A172 (cell line): ENCODE measurements at regions not wholly inside any gene's neighbourhood (a gene's known extent, or its start where the extent isn't known, plus 50 kb on each side); places are given as distances from the start of the nearest gene placed in this dataset.

ENCODE experiments used
- DNase-seq: peaks from one replicate; pipeline ENCODE4 v3.0.0-alpha.2; 2015; ENCODE audit warnings: low spot score

DNA sequence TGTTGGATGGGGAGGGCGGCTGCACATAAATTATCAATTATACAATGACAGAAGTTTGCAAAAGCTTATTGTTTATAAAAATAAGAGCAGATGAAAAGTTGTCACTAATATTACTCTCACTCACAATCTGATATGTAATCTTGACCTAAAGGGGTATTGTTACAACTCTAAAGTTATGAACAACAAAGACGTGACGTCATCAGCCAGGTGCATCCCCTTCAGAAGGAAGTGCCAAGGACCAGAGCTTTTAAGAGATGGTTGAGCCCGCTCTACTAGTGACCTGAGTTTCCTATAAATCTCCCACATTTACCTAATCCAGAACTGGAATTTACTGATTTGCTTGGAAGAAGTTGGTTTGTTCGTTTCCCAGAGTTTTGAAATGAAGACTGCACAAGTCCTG lies 247.7 kb upstream of the MGMT start:
- no peak for DNase-seq

DNA sequence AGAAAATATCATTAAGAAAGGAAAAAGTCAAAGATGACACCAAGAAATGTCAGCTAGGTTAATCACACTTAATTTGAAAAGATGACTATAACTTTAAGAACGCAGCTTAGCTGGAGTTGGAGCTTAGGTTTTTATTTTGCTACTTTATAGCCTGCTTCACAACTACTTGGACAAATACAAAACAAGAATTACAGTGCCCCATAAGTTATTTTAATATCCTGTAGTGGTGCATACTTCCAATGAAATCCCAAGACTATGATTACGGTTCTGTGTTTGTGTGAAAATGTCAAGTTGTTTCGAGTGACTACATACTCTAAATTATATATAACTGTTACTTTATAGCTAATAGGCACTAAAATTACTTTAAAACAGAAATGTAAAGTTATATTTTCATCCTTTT lies 244.6 kb upstream of the MGMT start:
- no peak for DNase-seq

DNA sequence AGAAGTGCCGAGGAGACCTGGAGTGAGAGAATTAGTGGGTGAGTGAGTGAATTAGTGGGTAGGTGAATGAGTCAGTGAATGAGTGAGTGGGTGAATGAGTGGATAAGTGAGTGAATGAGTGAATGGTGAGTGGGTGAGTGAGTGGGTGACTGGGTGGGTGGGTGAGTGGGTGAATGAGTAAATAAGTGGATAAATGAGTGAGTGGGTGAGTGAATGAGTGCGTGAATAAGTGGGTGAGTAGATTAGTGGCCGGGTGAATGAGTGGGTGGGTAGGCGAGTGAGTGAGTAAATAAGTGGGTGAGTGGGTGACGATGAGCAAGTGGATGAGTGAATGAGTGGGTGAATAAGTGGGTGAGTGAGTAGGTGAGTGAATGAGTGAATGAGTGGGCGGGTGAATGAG lies 243.7 kb upstream of the MGMT start:
- no peak for DNase-seq

DNA sequence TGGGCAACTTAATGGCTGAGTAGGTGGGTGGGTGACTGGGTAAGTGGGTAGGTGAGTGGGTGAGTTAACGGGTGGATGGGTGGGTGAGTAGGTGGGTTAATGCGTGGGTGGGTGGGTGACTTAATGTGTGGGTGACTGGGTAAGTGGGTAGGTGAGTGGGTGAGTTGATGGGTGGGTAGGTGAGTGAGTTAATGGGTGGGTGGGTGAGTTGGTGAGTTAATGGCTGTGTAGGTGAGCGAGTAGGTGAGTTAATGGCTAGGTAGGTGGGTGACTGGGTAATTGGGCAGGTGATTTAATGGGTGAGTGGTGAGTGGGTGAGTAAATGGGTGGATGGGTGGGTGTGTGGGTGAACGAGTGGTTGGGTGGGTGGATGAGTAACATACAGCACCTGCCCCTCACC lies 243.0 kb upstream of the MGMT start:
- no peak for DNase-seq

DNA sequence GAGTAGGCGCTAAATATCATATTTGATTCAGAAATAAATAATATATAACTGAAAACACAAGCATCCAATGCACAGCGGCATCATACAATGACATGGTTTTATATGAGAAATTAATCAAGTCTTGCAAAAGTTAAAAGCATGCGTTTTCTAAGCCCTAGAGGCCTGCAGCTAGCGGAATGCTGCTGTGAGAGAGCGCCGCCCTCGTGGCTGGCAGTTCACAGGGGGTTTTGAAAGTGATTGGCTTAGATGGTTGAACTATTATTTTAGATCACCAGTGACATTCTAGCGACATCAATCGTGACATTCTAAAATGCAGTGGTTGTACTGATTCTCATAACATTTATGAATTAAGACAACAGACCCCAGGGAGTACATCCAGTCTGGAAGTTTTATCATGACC lies 235.2 kb upstream of the MGMT start:
- no peak for DNase-seq

DNA sequence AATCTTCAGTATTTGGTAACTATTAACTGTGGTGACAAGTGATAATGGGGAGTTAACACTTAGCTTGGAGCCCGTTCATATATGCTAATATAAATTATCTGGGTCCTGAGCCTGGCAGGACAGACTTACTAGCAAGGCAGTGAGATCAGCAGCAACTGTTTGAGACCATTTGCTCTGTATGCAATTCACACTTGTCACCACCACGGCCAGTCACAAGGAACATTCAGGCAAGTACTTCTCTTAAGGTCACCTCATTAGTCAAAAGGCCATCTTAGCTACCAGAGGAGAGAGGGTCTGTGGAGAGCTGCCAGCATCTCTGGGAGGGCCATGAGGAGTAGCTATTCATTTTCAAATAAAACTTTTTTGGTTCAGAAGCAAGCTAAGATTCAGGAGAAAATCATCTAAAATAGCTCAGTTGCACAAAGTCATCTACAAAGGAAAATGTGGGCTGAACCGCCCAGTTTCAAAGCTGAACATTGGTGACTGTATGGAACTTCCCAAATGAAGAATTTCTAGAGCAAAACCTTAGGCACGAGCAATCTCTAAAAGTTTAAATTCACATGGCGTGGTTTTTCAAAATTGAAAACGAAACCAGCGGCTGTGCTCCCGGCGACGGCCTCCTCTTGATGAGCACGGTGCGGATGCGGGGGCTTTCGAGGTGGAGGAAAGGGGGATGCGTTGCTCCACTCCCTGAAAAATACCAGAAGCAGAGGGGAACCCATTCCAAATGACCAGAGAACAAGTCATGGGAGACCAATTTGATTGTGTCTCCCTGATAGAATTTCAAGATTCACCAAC lies 233.5 kb upstream of the MGMT start:
- DNase-seq, result no peak

DNA sequence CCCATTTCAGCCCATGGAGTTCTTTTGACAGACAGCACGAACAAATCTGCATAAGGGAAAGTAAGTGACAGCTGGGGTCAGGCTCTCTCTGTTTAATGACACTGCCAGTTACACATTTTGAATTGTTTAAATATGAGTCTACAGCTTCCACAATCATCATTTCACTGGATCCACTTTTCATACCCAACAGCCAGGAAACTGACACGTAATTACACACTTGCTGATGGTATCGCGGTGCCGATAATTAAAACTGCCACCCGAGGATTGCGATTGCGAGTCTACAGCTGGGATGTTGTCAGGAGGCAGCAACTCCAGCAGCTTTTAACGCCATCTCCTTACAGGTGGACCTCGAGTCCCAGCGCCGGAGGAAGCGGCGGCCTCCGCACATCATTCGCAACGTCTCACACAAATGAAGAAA lies 230.8 kb upstream of the MGMT start:
- DNase-seq, result no peak

DNA sequence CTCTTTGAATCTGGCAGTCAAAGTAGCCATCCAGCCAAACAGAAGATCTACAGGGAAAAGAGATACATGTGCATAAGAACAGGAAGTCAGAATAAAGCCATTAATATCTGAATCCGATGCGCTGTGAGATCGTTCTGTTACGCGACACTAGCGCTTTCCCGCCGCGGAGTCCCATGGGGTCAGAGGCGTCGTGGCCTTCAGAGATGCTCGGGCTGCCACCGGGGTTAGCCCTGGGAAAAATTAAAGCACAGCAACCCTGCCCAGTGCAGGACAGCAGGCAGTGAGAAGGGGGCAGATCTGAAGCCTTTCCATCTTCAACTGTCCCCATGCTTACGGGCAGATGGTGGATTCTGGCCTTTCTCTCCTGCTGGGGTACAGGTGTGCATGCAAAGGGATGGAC lies 225.6 kb upstream of the MGMT start:
- no peak for DNase-seq

DNA sequence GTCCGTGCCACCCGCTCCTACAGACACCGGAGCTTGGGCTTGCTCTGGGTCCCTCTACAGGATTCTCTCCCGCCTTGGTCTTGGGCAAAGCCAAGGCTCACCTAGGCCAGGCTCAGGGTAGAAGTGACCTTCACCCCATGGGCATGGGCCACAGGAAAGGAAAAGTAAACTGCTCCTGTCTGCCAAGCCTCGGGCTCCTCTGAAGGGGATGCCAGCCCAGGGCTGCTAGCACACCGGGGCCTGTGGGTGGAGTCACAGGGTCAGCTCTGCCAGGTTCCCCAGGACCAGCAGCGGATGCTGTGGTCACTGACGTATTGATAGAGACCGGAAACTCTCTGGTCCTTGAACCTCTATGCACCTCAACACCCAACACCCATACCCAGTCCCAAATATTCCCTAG lies 222.7 kb upstream of the MGMT start:
- no peak for DNase-seq

DNA sequence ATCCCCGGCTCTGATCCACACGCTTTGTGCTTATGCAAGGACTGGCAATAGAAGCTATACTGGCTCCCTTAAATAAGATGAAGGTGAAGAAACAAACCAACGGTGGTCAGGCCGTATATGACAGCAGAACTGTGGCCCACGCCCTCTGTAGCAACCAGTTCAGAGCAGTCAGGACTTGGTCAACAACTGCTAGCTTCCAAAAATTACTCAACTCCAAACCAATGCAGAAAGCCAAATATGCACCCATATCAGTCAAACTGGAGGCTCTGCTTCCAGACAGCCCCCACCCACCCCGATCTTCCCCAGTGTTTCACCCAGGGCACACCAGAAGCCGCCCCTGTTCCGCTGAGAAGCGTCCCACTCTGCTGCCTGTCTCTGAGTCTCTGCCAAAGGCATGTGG lies 222.3 kb upstream of the MGMT start:
- DNase-seq, result no peak

DNA sequence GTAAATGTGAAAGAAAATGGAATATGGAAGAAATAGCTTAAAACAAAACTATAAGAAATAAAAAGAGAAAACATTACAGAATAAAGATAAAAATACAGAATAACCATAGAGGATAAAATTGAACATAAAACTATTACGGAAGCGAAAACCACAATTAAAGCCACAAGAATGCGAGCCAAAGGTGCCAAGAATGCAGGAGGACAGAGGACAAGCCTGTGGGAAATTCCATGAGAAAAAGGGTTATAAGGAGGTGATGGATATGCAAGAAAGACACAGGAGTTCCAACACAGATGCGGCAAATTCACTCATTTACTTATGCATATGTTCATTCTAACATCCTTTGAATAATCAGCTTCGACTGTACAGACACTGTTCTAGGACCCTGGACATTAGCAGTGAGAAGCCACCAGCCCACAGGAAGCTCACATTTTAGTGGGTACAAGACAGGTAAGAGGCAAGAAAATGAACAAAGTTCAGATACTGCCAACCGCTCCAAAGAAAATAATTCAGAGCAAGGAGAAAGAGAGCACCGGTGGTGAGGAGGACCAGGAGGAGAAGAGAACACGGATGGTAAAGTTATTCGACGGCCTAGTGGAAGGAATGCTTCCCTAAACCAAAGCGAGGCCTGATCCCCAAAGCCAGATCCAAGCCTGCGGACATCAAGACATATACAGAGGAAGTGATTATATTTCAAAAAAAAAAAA lies 213.7 kb upstream of the MGMT start:
- no peak for DNase-seq

DNA sequence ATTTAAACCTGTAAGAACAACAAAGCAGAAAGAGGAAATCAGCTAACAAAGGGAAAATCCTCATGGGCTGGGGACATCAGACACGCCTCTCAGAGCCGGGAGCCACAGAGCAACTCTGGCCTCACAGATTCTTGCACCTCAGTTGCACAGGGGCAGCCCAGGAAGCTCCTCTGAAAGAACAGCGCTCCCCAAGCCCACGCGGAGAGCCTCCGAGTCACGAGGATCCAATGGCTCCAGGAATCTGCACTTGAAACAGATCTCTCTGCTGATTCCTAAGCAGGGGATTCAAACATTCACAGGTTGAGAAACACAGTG lies 213.2 kb upstream of the MGMT start:
- DNase-seq, result no peak

DNA sequence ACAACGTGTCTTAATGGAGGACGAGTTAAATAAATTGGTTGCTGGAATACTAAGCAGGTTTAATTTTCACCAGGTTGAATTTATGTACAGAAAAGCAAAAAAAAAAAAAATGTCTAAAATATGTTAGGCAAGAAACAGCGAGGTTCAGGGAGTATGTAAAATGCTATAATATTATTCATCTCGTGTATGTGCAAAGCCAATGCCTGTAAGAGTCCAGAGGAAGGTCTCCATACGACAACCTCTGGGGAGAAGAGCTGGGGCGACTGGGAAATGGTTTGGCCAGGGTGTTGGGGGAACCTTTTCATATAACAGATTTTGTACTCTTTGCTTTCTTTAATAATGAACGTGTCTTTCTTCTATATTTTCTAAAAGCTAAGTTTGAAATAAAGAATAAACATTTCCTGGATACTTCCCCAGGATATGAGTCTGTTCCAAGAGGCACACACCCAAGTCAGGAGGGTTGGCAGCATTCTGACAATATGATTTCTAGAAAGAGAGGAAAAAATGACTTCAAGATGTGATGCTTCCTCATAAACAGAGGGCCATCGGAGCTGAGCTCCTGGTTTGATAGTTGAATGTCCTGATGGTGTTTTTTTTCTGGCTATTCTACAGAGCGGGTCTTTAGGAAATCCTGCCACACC lies 208.6 kb upstream of the MGMT start:
- no peak for DNase-seq

DNA sequence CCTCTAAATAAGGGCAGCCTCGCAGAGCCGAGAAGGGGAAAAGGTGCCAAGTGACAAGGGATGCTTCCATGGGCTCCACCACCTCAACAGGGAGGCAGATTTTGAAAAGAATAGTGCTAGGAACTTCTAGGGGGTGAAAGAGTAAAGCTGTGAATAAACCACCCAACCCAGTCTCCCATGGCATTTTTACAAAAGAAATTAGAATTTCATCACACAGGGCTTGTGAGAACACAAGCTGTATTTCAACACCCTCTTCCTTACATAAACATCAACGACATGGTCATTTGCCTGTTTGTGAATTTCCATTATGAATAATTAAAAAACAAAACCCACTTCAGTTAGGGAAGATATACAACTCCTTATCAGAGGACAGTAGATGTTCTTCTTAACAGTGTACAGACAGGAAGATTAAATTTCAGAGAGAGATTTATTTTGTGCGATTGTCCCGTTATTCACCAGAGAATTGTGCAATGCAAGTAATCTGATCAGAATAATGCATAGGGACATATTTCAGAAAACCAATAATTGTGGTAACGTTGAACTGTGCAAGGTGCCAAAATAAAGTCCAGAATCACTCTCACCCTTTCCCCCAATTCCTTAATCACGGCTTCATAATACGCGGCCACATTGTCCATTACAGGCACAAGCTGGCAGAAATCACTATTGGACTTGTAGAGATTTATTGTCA lies 207.8 kb upstream of the MGMT start:
- no peak for DNase-seq

DNA sequence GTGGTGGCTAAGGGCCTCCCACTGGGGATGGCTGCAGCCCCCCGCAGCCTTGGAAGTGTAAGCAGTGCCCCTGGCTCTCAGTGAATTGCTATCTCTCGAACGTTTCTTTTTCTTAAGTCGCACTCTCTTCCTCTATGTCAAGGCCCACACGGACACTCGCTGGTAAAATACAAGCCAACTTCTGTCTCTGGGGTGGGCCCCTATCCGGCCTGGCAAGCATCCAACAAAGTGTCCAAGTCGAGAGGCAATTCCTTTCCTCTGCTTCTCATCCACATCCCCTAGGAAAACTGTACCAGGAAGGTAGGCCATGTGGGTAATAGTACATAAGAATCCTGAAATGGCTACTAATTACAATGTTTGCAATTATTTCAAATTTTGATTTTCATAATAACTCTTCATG lies 194.9 kb upstream of the MGMT start:
- DNase-seq, result no peak

DNA sequence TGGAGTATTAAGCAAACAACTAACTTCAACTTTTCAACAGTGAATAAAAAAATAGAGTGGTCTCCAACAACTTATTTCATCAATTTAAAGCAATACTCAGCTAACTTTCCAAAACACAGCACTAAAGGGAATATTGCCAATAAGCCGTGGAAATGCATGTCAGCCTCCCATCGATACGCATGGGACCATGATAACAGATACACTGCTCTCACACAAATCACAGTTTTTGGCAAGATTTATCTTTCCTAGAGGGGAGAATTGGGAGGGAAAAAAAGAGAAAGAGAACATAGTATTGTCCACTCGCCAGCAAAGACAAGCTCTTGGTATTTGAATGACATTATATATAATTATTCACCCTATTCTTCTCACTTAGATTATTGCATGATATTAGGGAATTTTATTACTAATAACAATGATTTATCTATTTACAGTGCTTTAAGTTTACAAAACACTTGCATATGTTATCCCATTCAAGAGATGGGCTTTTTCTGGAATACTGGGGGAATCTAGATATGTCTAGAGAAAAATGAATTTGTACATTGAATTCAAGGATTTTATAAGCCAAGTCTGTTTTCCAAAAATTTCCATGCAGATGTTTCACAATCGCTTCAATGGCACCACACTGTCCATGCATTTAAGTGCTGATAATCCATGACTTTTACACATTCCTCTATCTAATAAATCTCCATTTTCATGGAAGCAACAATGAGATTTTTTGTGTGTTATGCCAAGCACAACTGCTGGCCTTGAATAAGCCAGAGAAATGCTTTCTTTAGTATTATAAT lies 194.0 kb upstream of the MGMT start:
- DNase-seq, result no peak

DNA sequence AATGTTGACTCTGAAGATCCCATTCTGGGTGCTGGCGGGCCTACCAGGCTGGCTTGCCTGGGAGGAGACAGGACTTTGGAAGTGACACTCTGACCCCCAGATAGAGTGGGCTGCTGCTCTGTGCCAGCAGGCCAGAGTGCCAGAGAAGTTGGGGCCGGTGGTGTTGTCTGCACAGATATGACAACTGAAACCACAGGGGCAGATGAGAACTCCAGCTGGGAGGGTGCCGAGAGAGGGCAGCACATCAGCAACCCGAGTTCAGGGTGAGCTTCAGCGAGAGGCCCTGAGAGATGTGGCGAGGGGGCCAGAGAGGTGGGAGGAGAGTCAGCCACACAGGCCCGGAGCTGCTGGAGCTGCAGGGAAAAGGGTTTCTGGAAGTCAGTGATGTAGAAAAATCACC lies 193.2 kb upstream of the MGMT start:
- DNase-seq, result no peak

DNA sequence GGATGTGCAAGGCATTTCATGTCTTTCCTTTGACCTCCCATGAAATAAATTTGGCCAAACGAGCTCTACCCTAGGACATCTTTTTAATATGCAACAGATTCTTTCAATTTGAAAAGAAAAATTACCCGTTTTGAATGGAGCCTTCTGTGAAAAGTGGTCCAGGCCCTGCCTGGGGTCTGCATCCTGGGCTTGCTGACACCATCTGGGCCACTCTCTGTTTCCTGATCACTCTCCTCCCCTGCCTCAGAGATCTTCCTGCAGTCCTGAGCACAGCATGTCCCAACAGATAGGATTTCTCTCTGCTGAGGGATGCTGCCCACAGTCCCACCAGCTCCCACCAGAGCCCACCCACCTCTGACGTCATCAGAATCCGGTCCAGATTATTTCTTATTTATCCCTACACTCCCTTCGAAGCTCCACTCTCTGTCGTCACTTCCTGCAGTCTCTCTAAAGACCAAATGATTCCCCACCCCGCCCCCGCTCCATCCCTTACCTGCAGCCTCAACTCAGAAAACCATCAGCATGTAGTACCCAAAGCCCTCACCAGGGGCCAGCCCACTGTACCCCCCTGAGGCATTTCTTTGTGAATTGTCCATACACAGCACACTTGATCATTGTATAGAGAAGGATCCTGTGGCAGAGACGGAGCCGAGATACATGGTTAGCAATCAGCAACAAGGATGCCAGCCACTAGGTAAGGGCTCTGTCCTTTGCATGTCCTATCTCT lies 192.1 kb upstream of the MGMT start:
- no peak for DNase-seq

DNA sequence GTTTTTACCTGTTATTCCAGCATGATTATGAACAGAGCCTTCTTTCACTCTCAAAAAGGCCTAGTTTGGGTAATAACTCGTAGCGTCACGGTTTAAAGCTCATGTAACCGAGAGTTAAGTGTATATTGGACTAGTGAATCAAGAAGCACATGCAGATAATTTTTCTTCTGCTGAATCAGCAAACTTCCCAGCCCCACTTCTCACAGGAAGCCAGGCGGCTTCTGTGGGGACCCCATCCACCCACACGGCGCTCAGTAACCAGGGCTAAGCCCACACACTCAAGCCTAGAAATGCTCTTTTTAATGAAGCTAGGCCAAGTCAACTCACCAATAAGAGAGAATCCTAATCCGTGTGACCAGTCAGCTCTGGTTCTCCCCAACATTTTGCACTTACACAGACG lies 191.2 kb upstream of the MGMT start:
- no peak for DNase-seq

DNA sequence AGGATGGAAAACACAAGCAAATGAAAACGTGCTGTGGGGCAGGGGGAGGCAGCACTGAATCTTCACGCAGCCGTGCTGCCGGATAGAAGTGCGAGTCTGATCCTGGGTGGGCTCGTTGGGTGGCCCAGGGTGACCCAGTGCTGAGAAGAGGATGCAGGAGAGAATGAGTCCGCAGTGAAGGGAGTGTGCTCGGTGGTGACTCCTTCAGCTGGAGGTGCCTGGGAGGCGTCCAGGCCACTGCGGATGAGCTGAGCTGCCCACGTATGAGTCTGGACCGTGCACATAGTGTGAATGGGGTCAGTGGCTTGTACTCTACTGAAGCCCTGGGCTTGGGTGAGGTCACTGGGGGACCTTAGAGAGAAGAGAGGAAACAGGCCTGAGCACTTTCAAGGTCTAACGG lies 190.0 kb upstream of the MGMT start:
- no peak for DNase-seq

DNA sequence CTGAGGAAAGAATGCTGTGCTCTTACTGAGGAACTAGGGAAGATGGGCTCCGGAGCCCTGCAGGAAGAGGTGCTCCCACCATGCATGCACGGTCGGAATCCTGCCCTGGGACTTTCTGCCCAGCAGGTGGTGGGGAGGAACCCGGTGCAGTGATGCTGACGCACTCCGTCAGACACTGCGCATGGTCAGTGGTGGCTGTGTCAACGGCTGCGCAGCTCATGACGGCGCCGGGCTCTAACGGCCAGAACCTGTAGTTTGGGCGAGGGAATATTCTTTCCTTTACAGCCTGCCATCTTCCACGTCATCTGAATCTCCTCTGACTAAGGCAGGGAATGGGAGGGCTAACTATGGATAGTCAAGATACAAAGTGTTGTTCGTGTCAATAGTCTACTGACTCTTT lies 189.2 kb upstream of the MGMT start:
- no peak for DNase-seq
